ENCODE measurements at regions not wholly inside any gene's neighbourhood (a gene's known extent, or its start where the extent isn't known, plus 50 kb on each side); places are given as distances from the start of the nearest gene placed in this dataset.
"Not testable (repeated sequence)": the region's sequence is repeated elsewhere in the genome, so short reads cannot be mapped to it uniquely, and the experiment has no call there.

GRCh38 chr7:145697412-145698107 lies 419.0 kb upstream of the CNTNAP2 start:
- H3K27ac ChIP-seq (ENCODE audit: extremely low read depth, low read depth, low read length); POLR2A ChIA-PET; H4K20me1 ChIP-seq (replicated peaks; ENCODE audit: control insufficient read depth, insufficient read depth, low read length); H3K9ac ChIP-seq (ENCODE audit: insufficient read depth in 1 of 2, low read depth in 2 of 2, low read length in 2 of 2); H3K27me3 ChIP-seq (ENCODE audit: control insufficient read depth in 2 of 2, insufficient read depth in 2 of 2, low read length in 2 of 2); FAIRE-seq; CTCF ChIA-PET (ENCODE audit: low intra/inter-chr PET ratio); intact Hi-C loops (cut with micrococcal nuclease); H3K36me3 ChIP-seq (ENCODE audit: control insufficient read depth, insufficient read depth, low read length); H3K9me3 ChIP-seq (replicated peaks; ENCODE audit: control insufficient read depth, insufficient read depth, low read depth, low read length); H3K9me1 ChIP-seq (ENCODE audit: control insufficient read depth, insufficient read depth, low read length); H3K4me1 ChIP-seq (replicated peaks in 1 of 2; ENCODE audit: control insufficient read depth in 2 of 2, insufficient read depth in 2 of 2, low read length in 2 of 2); H3K4me2 ChIP-seq (ENCODE audit: insufficient read depth, low read length); BruUV-seq (replicated peaks); in situ Hi-C loops (cut with MboI); H3K79me2 ChIP-seq (ENCODE audit: control insufficient read depth, insufficient read depth, low read length): not testable (repeated sequence)
- Histone ChIP-seq H3K4me3 (peak overlapping the region; percentile 28), H2AFZ (ENCODE audit: low read depth, low read length) (peak overlapping the region; percentile 63; the same call in 1 of the 2 replicates)
- ATAC-seq, result peak; percentile 74
- TF ChIP-seq E2F6 (IDR thresholded peaks at IDR 0.05; ENCODE audit: borderline replicate concordance in 1 of 2, extremely low read depth in 1 of 2, insufficient read depth in 1 of 2, insufficient read length in 1 of 2, low read depth in 1 of 2, low read length in 1 of 2, poor library complexity in 1 of 2, severe bottlenecking in 1 of 2) (peak; percentile 24 to 32), PHF8 (IDR thresholded peaks at IDR 0.05; ENCODE audit: borderline replicate concordance, low read length) (peak; percentile 32; the same call in 1 of the 2 replicates), MGA (IDR thresholded peaks at IDR 0.05) (peak; percentile 65), POLR2G (IDR thresholded peaks at IDR 0.05; ENCODE audit: low read depth, low read length) (peak; percentile 32), NRF1 (conservative IDR thresholded peaks at IDR 0.05 in 1 of 2, IDR thresholded peaks at IDR 0.05 in 1 of 2) (peak in 1 of 2 experiments; percentile 32; a peak in 2 of 4 replicates), E2F3 (CRISPR knock-in tag; IDR thresholded peaks at IDR 0.05) (0 out of 2 replicates have a peak, but pooled peaks have one; percentile 60), L3MBTL2 (IDR thresholded peaks at IDR 0.05) (peak; percentile 62), MAZ (CRISPR knock-in tag; conservative IDR thresholded peaks at IDR 0.05 in 1 of 2, IDR thresholded peaks at IDR 0.05 in 1 of 2) (peak in 1 of 2 experiments; percentile 79; a peak in 2 of 4 replicates)
- peak in 1 of 4 experiments; percentile 15 for DNase-seq (ENCODE audit: extremely low read depth in 1 of 4, low spot score in 3 of 4)
- under 1% methylated on average over 43 of the region's 49 CpGs for WGBS (ENCODE audit: insufficient coverage, low coverage, missing lambda C conversion rate)

All from K562 (cell line).